ENCODE measurements at regions not wholly inside any gene's neighbourhood (a gene's known extent, or its start where the extent isn't known, plus 50 kb on each side); places are given as distances from the start of the nearest gene placed in this dataset.

DNA sequence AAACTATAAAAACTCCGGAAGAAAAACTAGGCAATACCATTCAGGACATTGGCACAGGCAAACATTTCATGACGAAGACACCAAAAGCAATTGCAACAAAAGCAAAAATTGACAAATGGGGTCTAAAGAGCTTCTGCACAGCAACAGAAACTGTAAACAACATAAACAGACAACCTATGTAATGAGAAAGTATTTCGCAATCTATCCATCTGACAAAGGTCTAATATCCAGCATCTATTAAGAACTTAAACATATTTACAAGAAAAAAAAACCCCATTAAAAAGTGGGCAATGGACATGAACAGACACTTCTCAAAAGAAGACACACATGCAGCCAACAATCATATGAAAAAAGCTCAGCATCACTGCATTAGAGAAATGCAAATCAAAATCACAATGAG, 498.6 kb downstream of the HINT1 start:
- TF ChIP-seq, protein P1, sequence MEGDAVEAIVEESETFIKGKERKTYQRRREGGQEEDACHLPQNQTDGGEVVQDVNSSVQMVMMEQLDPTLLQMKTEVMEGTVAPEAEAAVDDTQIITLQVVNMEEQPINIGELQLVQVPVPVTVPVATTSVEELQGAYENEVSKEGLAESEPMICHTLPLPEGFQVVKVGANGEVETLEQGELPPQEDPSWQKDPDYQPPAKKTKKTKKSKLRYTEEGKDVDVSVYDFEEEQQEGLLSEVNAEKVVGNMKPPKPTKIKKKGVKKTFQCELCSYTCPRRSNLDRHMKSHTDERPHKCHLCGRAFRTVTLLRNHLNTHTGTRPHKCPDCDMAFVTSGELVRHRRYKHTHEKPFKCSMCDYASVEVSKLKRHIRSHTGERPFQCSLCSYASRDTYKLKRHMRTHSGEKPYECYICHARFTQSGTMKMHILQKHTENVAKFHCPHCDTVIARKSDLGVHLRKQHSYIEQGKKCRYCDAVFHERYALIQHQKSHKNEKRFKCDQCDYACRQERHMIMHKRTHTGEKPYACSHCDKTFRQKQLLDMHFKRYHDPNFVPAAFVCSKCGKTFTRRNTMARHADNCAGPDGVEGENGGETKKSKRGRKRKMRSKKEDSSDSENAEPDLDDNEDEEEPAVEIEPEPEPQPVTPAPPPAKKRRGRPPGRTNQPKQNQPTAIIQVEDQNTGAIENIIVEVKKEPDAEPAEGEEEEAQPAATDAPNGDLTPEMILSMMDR (IDR thresholded peaks at IDR 0.05; ENCODE audit: control extremely low read depth in 1 of 3, insufficient read depth in 1 of 3, low read depth in 1 of 3, low read length in 3 of 3) = no peak
- TF ChIP-seq KDM1A (IDR thresholded peaks at IDR 0.05; ENCODE audit: borderline replicate concordance, low read length) = no peak
- no peak for TF ChIP-seq RFX5 (IDR thresholded peaks at IDR 0.05; ENCODE audit: borderline replicate concordance, low read depth, low read length)
- TF ChIP-seq BACH1 (IDR thresholded peaks at IDR 0.05; ENCODE audit: low read length) = no peak
- TF ChIP-seq SIX5 (IDR thresholded peaks at IDR 0.05; ENCODE audit: low read depth, low read length) = no peak
- no peak for TF ChIP-seq CBX5 (IDR thresholded peaks at IDR 0.05; ENCODE audit: low read depth, low read length)

Data from H1 (cell line).